ENCODE measurements at regions not wholly inside any gene's neighbourhood (a gene's known extent, or its start where the extent isn't known, plus 50 kb on each side); places are given as distances from the start of the nearest gene placed in this dataset.

- no peak for DNase-seq
Measured at GRCh38 chr22:47225931-47226633, 463.6 kb downstream of the TBC1D22A start.

GRCh38 chr22:47225080-47225930 lies 462.9 kb downstream of the TBC1D22A start:
- DNase-seq: no peak

Measured in activated naive CD4-positive, alpha-beta T cell treated with anti-CD3 and anti-CD28 coated beads, Interleukin-2, amount 50 U/mL, for 16 hours (primary cell).